T-helper 2 cell (primary cell): ENCODE measurements at regions not wholly inside any gene's neighbourhood (a gene's known extent, or its start where the extent isn't known, plus 50 kb on each side); places are given as distances from the start of the nearest gene placed in this dataset.
"Not testable (repeated sequence)": the region's sequence is repeated elsewhere in the genome, so short reads cannot be mapped to it uniquely, and the experiment has no call there.

ENCODE experiments used
- DNase-seq, 5 experiments: peaks; one replicate each; pipeline versions ENCODE4 v3.0.0 to v3.0.0-alpha.2; 2012 to 2022

GRCh38 chr9:110126986-110127864, 80.7 kb downstream of the C9orf152 start:
- DNase-seq, result no peak

GRCh38 chr9:110128664-110129329, 79.2 kb downstream of the C9orf152 start:
- no peak for DNase-seq

- no peak for DNase-seq
These were observed 78.5 kb downstream of the C9orf152 start for GRCh38 chr9:110129425-110129824.

GRCh38 chr9:110130211-110130610, 77.7 kb downstream of the C9orf152 start:
- no peak for DNase-seq

- DNase-seq, result no peak
These were observed 77.1 kb downstream of the C9orf152 start for GRCh38 chr9:110130791-110131416.

DNA sequence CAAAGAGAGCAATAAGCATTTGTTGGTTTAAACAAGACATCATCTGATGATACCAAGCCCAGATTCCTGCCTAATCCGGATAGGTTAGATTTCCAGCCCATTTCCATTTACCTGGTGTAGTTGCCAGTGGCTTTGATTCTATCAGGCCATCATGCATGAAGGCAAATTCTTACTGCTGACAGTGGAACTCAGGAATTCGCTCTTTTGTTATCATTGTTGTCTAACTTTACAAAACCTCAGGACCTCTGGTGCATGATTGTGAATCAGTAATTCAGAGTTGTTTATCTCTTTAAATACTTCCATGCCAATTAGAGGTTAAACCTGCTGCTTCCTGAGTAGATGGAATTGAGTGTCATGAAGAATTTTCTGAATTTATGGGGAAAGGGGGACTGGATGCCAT, 76.5 kb downstream of the C9orf152 start:
- no peak for DNase-seq

- DNase-seq, result not testable (repeated sequence)
These were observed 75.4 kb downstream of the C9orf152 start for GRCh38 chr9:110132531-110132930.

- DNase-seq, result no peak
These were observed 74.9 kb downstream of the C9orf152 start for GRCh38 chr9:110133059-110133458.

DNA sequence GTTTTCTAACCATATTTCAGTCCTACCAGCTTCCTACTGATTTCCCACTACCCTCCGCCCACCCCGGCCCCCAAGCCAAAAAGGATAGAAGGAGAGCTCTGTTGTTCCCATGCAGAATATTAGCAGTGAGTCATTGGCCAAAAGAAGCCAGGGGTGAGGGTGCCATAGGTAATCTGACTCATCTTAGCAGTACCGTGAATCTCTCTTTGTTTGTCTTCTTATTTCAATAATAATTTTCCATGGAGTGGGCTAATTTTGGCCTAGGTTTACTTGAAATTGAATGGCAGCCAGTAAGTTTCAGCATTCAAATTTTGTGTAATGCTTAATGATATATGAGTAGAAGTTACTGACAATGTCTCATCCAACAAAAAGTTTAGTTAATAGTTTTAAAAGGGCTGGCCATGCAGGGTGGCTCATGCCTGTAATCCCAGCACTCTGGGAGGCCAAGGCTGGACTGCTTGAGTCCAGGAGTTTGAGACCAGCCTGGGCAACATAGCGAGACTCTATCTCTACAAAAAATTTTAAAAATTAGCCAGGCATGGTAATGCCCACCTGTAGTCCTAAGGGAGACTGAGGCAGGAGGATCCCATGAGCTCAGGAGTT, 74.2 kb downstream of the C9orf152 start:
- DNase-seq, result no peak

- no peak for DNase-seq
These were observed 72.1 kb downstream of the C9orf152 start for GRCh38 chr9:110135846-110136245.

- DNase-seq, result no peak
These were observed 71.2 kb downstream of the C9orf152 start for GRCh38 chr9:110136802-110137201.

DNA sequence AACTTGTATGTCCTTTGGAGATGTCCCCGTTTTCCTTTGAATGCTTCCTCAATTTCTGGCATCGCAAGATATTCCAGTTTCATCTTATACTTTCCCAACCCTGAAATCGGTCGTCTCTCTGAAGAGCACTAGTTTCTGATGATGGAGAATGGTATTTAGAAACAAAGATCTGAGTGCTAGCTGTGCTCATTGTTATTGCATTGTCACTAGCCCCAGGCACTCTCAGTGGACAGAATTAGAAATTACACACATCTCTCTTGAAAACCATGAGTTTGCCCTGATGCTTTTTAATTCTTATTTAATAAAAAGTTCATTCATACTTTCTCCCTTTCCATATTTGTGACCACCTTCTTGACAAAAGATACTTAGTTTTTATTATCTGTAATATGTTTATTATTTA, 67.7 kb downstream of the C9orf152 start:
- DNase-seq, result no peak

DNA sequence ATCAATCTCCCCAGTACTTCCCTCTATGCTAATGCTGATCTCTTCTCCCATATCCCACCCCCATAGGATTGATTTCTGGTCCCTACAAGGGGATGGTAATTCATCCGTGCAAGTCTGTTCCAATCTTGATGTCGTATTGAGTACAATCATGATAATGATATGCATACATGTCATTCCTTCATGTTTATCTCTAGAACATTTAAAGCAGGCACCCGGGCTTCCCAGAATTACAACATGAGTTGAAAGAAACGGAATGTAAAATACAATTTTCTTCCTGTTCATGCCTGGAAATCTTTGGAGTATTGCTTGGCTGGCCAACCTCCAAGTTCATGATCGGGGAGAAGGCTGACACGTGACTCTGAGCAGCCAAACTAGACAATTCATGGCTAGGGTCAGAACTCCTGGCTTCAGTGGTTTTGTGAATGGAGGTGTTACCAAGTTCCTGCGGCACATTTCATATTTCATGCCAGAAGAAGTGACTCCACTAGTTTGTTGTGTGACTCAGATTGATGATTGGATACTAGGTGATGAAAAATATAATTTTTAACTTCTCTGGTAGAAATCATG, 66.6 kb downstream of the C9orf152 start:
- no peak for DNase-seq

DNA sequence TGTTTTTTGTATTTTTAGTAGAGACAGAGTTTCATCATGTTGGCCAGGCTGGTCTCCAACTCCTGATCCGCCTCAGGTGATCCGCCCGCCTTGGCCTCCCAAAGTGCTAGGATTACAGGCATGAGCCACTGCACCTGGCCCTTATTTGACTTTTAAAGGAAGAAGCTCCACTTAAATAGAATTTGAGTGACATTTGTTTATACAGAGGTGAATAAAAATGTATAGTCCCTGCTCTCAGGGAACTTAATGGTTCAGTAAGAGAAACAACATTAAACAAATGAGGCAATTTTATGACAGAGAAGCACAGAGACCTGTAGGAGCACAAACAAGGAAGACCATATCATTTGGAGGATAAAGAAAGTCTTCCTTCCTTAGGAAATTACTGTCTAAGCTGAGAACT, 65.7 kb downstream of the C9orf152 start:
- no peak for DNase-seq

GRCh38 chr9:110142868-110143481, 65.0 kb downstream of the C9orf152 start:
- DNase-seq, result peak in 1 of 5 experiments; percentile 24

- peak in 1 of 5 experiments; percentile 19 for DNase-seq
These were observed 64.5 kb downstream of the C9orf152 start for GRCh38 chr9:110143485-110143884.

- peak in 1 of 5 experiments; percentile 68 for DNase-seq
These were observed 63.9 kb downstream of the C9orf152 start for GRCh38 chr9:110143950-110144545.

DNA sequence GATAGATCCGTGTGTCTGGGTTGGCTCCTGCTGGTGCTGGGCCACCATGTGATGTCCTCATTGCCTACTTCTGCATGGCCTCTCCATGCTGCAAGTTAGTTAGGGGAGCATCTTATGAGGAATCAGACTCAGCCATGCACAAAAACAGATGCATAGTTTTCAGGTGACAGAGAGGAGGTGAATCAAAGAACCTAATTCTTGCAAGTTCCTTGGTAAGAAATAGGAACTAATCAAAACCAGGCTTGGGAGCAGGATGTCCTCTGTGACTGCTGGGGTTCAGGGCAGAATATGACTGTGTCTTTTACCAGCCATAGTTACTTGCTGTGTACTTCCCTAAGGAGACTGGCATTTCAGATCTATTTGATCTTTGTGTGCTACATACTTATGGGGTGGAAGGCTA, 61.6 kb downstream of the C9orf152 start:
- DNase-seq, result no peak

DNA sequence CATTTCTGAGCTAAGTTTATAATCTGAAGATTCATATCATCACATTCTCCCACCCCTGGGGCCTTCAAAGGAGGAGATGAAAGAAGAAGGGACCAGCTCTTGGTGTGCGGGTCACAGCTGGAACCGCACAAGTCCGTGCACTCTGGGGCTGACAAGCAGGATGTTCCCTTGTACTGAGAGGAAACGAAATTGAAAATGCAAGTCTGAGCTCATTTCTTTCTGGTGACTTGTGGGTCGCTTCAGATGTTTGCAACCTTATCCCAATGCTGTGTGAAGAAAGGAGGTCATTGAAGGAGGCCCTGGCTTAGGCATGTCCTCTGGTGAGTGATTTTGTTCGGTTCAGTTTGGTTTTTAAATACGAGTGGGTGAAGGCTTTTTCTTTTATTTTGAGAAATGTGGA, 59.6 kb downstream of the C9orf152 start:
- peak in 3 of 5 experiments; percentile 7 to 92 (median 44) for DNase-seq

- no peak for DNase-seq
These were observed 59.1 kb downstream of the C9orf152 start for GRCh38 chr9:110148891-110149290.
